A549 (cell line): ENCODE measurements at regions not wholly inside any gene's neighbourhood (a gene's known extent, or its start where the extent isn't known, plus 50 kb on each side); places are given as distances from the start of the nearest gene placed in this dataset.

Source experiments
- KDM5A ChIP-seq: fragments of 200-600 bp; sonication (generic); IDR thresholded peaks from 2 replicates; pipeline ENCODE4 v1.6.1; 2016; ENCODE audit warnings: antibody characterized with exemption, mild to moderate bottlenecking
- NR3C1 ChIP-seq: fragments of >200 bp; sonication (Bioruptor Twin); formaldehyde crosslinking; IDR thresholded peaks from 3 replicates; pipeline ENCODE4 v1.6.1; 2017
- TF ChIP-seq, protein P1 (sequence below): fragments of 150-350 bp; IDR thresholded peaks from 2 replicates; pipeline ENCODE4 v1.6.1; 2014; ENCODE audit warnings: low read depth, mild to moderate bottlenecking, low read length
- TF ChIP-seq, protein P2 (sequence below): fragments of >200 bp; sonication (Bioruptor Twin); formaldehyde crosslinking; IDR thresholded peaks from 3 replicates; pipeline ENCODE4 v1.5.1; 2016
- TF ChIP-seq, protein P3 (sequence below): fragments of 200-600 bp; sonication (generic); IDR thresholded peaks from 2 replicates; pipeline ENCODE4 v1.6.1; 2016; ENCODE audit warnings: antibody characterized with exemption, mild to moderate bottlenecking, moderate library complexity

DNA sequence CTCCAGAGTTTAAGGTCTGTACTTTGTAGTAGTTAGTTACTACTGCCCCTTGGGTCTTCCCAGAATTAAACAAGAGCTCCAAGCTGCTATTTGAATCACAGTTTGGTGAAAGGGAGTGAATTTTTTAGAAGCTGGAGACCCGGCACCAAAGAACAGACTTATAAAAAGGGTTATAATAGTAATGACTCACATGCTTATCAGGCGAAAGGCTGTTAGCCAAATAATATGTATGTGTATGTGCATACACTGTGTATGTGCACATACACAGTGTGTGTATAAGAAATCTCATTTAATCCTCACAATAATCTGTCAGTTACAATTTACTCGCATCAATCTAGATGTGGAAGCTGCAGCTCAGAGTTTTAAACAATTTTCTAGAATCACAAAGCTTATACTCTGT is 59.5 kb upstream of the ITGA1 start:
- TF ChIP-seq, protein P1, sequence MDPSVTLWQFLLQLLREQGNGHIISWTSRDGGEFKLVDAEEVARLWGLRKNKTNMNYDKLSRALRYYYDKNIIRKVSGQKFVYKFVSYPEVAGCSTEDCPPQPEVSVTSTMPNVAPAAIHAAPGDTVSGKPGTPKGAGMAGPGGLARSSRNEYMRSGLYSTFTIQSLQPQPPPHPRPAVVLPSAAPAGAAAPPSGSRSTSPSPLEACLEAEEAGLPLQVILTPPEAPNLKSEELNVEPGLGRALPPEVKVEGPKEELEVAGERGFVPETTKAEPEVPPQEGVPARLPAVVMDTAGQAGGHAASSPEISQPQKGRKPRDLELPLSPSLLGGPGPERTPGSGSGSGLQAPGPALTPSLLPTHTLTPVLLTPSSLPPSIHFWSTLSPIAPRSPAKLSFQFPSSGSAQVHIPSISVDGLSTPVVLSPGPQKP = no peak
- TF ChIP-seq, protein P2, sequence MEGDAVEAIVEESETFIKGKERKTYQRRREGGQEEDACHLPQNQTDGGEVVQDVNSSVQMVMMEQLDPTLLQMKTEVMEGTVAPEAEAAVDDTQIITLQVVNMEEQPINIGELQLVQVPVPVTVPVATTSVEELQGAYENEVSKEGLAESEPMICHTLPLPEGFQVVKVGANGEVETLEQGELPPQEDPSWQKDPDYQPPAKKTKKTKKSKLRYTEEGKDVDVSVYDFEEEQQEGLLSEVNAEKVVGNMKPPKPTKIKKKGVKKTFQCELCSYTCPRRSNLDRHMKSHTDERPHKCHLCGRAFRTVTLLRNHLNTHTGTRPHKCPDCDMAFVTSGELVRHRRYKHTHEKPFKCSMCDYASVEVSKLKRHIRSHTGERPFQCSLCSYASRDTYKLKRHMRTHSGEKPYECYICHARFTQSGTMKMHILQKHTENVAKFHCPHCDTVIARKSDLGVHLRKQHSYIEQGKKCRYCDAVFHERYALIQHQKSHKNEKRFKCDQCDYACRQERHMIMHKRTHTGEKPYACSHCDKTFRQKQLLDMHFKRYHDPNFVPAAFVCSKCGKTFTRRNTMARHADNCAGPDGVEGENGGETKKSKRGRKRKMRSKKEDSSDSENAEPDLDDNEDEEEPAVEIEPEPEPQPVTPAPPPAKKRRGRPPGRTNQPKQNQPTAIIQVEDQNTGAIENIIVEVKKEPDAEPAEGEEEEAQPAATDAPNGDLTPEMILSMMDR = no peak
- TF ChIP-seq, protein P3, sequence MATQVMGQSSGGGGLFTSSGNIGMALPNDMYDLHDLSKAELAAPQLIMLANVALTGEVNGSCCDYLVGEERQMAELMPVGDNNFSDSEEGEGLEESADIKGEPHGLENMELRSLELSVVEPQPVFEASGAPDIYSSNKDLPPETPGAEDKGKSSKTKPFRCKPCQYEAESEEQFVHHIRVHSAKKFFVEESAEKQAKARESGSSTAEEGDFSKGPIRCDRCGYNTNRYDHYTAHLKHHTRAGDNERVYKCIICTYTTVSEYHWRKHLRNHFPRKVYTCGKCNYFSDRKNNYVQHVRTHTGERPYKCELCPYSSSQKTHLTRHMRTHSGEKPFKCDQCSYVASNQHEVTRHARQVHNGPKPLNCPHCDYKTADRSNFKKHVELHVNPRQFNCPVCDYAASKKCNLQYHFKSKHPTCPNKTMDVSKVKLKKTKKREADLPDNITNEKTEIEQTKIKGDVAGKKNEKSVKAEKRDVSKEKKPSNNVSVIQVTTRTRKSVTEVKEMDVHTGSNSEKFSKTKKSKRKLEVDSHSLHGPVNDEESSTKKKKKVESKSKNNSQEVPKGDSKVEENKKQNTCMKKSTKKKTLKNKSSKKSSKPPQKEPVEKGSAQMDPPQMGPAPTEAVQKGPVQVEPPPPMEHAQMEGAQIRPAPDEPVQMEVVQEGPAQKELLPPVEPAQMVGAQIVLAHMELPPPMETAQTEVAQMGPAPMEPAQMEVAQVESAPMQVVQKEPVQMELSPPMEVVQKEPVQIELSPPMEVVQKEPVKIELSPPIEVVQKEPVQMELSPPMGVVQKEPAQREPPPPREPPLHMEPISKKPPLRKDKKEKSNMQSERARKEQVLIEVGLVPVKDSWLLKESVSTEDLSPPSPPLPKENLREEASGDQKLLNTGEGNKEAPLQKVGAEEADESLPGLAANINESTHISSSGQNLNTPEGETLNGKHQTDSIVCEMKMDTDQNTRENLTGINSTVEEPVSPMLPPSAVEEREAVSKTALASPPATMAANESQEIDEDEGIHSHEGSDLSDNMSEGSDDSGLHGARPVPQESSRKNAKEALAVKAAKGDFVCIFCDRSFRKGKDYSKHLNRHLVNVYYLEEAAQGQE = no peak
- no peak for TF ChIP-seq KDM5A
- TF ChIP-seq NR3C1 = no peak
